A549 (cell line): ENCODE measurements at regions not wholly inside any gene's neighbourhood (a gene's known extent, or its start where the extent isn't known, plus 50 kb on each side); places are given as distances from the start of the nearest gene placed in this dataset.

Source experiments
- BHLHE40 ChIP-seq: IDR thresholded peaks from 2 replicates; pipeline ENCODE4 v1.6.1; 2012; ENCODE audit warnings: low read depth, low read length, inconsistent platforms
- CHD2 ChIP-seq: fragments of 150-350 bp; IDR thresholded peaks from 2 replicates; pipeline ENCODE4 v1.6.1; 2014; ENCODE audit warnings: low read length; ENCODE audit not compliant: partially characterized antibody
- EP300 ChIP-seq, 2 experiments: fragments of >200 bp; sonication (Bioruptor Twin); formaldehyde crosslinking; IDR thresholded peaks; 2 replicates in 1 of 2; 3 replicates in 1 of 2; pipeline ENCODE4 v1.6.1; 2016 to 2017
- ESRRA ChIP-seq: fragments of 150-350 bp; IDR thresholded peaks from 2 replicates; pipeline ENCODE4 v1.6.1; 2014; ENCODE audit warnings: mild to moderate bottlenecking, low read length, borderline replicate concordance
- HDAC2 ChIP-seq: fragments of 200-600 bp; sonication (generic); IDR thresholded peaks from 2 replicates; pipeline ENCODE4 v1.6.1; 2016
- JUN ChIP-seq, 2 experiments: fragments of >200 bp; sonication (Bioruptor Twin); formaldehyde crosslinking; IDR thresholded peaks; 2 replicates in 1 of 2; 3 replicates in 1 of 2; pipeline ENCODE4 v1.6.1; 2016 to 2017
- MYC ChIP-seq: IDR thresholded peaks from 2 replicates; pipeline ENCODE4 v1.6.1; 2012; ENCODE audit warnings: mild to moderate bottlenecking, inconsistent platforms, low read length, improper control_type of control experiment, borderline replicate concordance
- POLR2A ChIP-seq: IDR thresholded peaks from 2 replicates; pipeline ENCODE4 v1.6.1; 2012; ENCODE audit warnings: mild to moderate bottlenecking, low read length
- RAD21 ChIP-seq, 2 experiments: fragments of >200 bp in 1 of 2; sonication (Bioruptor Twin) in 1 of 2; formaldehyde crosslinking in 1 of 2; IDR thresholded peaks in 1 of 2; conservative IDR thresholded peaks in 1 of 2; 2 replicates in 1 of 2; 3 replicates in 1 of 2; pipeline ENCODE4 v1.6.1; 2012 to 2018; ENCODE audit warnings: inconsistent platforms in 1 of 2
- RCOR1 ChIP-seq: fragments of 150-350 bp; IDR thresholded peaks from 2 replicates; pipeline ENCODE4 v1.6.1; 2014; ENCODE audit warnings: antibody characterized with exemption, low read length, low read depth
- RFX5 ChIP-seq: fragments of 450-650 bp; IDR thresholded peaks from 2 replicates; pipeline ENCODE4 v1.7.1; 2014; ENCODE audit warnings: antibody characterized with exemption, mild to moderate bottlenecking, moderate library complexity
- TF ChIP-seq, protein P1 (sequence below): fragments of >200 bp; sonication (Bioruptor Twin); formaldehyde crosslinking; IDR thresholded peaks from 3 replicates; pipeline ENCODE4 v1.5.1; 2016
- TF ChIP-seq, protein P2 (sequence below): fragments of 250-450 bp; sonication (Bioruptor Pico); IDR thresholded peaks from 2 replicates; pipeline ENCODE4 v1.5.0; 2020; ENCODE audit warnings: low read depth, mild to moderate bottlenecking, moderate library complexity

DNA sequence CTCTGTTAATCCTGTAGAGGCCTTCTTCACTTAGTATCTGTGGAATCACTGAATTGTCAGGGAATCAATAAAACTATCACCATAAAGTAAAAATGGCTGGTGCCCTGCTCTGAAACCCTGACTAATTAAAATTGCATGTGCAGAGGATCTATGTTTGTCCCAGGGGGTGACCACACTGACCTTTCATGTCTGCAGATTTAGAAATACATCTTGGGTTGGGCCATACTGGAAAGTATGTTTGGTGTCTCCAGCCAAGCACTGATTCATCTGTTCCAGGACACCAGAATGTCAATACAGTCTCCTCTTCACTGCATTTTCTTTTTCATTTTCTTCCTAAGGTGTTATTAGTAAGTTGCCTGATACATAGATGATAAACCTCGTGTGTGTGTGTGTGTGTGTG is 490.9 kb upstream of the INTU start:
- TF ChIP-seq CHD2 (no peak), RCOR1 (no peak), POLR2A (no peak), RFX5 (no peak), BHLHE40 (no peak), EP300 (IDR thresholded peaks at IDR 0.05) (no peak), ESRRA (no peak), MYC (no peak), HDAC2 (no peak), JUN (IDR thresholded peaks at IDR 0.05) (no peak), RAD21 (conservative IDR thresholded peaks at IDR 0.05 in 1 of 2, IDR thresholded peaks at IDR 0.05 in 1 of 2) (no peak)
- TF ChIP-seq, protein P1, sequence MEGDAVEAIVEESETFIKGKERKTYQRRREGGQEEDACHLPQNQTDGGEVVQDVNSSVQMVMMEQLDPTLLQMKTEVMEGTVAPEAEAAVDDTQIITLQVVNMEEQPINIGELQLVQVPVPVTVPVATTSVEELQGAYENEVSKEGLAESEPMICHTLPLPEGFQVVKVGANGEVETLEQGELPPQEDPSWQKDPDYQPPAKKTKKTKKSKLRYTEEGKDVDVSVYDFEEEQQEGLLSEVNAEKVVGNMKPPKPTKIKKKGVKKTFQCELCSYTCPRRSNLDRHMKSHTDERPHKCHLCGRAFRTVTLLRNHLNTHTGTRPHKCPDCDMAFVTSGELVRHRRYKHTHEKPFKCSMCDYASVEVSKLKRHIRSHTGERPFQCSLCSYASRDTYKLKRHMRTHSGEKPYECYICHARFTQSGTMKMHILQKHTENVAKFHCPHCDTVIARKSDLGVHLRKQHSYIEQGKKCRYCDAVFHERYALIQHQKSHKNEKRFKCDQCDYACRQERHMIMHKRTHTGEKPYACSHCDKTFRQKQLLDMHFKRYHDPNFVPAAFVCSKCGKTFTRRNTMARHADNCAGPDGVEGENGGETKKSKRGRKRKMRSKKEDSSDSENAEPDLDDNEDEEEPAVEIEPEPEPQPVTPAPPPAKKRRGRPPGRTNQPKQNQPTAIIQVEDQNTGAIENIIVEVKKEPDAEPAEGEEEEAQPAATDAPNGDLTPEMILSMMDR = no peak
- TF ChIP-seq, protein P2, sequence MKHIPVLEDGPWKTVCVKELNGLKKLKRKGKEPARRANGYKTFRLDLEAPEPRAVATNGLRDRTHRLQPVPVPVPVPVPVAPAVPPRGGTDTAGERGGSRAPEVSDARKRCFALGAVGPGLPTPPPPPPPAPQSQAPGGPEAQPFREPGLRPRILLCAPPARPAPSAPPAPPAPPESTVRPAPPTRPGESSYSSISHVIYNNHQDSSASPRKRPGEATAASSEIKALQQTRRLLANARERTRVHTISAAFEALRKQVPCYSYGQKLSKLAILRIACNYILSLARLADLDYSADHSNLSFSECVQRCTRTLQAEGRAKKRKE = no peak
